Muscle layer of duodenum (tissue), 2 donors: ENCODE measurements at regions not wholly inside any gene's neighbourhood (a gene's known extent, or its start where the extent isn't known, plus 50 kb on each side); places are given as distances from the start of the nearest gene placed in this dataset.
A peak's percentile ranks its signal among the peaks of the same experiment; 100 is the strongest.

Source experiments
- H3K27ac ChIP-seq: one replicate; pipeline ENCODE4 v1.7.0; 2013; ENCODE audit warnings: mild to moderate bottlenecking, low read length
- H3K27me3 ChIP-seq: one replicate; pipeline ENCODE4 v1.7.0; 2013; ENCODE audit warnings: low read depth, mild to moderate bottlenecking, control low read depth, low read length
- H3K36me3 ChIP-seq, 2 donors: one replicate each; pipeline ENCODE4 v1.7.0; 2013; ENCODE audit warnings: low read length in 2 of 2, control low read depth in 1 of 2, mild to moderate bottlenecking in 1 of 2; ENCODE audit not compliant: insufficient read depth in 2 of 2, control insufficient read depth in 1 of 2
- H3K4me1 ChIP-seq, 2 donors: one replicate each; pipeline ENCODE4 v1.7.0; 2013; ENCODE audit warnings: low read length in 2 of 2, mild to moderate bottlenecking in 2 of 2, control low read depth in 1 of 2, moderate library complexity in 1 of 2; ENCODE audit not compliant: insufficient read depth in 2 of 2, control insufficient read depth in 1 of 2
- H3K4me3 ChIP-seq, 2 donors: one replicate each; pipeline ENCODE4 v1.7.0; 2013; ENCODE audit warnings: low read length in 2 of 2, low read depth in 1 of 2, mild to moderate bottlenecking in 1 of 2
- H3K9me3 ChIP-seq, 2 donors: one replicate each; pipeline ENCODE4 v1.7.0; 2013; ENCODE audit warnings: low read length in 2 of 2, control low read depth in 1 of 2, mild to moderate bottlenecking in 1 of 2; ENCODE audit not compliant: control insufficient read depth in 1 of 2
- donor health status: healthy.

DNA sequence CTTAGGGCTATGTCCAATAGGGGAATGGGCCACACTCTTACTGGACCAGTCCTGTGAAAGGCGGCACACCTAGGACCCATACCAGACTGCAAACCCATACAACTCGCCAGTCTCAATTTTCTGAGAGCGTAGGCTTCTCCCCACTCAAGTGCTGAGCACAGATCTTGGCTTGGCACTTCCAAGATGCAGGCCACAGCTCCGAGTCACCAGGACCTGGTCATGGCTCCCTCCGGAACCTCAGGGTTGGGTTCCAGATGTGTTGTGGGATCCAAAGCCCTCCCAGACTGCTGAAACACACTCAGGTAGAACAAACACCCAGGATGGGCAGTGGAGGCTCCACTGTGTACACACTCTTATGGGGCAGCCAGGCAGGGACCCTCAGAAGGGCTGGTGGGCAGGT is 103.3 kb downstream of the TMEM144 start:
- no peaks in the 10 kb centered on the region for H3K9me3 ChIP-seq
- no peaks in the 10 kb centered on the region for H3K36me3 ChIP-seq
- H3K4me3 ChIP-seq, result no peak overlapping the region
- no peak overlapping the region for H3K27ac ChIP-seq
- H3K27me3 ChIP-seq, result no peaks in the 10 kb centered on the region
- H3K4me1 ChIP-seq, result no peaks in the 10 kb centered on the region

DNA sequence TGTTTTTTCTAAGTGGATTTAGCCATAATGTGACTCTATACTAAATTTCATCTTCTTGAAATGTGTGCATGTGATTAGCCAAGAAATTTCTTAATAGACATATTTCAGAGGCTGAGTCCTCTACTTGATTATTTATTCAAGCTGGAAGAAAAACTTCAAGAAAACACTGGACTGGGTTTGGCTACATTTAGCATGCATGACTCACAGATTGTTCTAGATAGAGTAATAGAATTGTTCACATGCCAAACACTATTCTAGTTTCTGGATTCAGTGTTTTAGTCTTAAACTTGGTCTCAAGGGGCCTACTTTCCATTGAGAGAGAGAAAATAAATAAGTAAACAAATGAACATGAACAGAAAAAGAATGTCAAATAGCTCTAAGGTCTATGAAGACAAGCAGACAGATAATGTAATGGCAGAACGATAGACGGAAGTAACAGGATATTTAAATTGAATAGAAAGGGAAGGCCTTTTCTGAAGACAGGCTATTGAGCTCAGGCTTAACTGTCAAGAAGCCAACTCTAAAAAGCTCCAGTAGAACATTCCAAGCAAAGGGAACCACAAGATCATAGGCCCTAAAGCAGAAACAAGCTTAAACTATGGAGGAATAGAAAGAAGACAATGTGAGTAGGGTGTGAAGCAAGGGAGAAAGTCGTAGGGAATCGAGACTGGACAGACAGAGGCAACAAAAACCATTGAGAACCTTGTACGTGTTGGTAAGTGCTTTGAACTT is 104.6 kb downstream of the TMEM144 start:
- H3K36me3 ChIP-seq, result no peaks in the 10 kb centered on the region
- H3K27ac ChIP-seq, result peak overlapping the region; percentile 13
- no peaks in the 10 kb centered on the region for H3K4me1 ChIP-seq
- no peak overlapping the region for H3K4me3 ChIP-seq
- H3K27me3 ChIP-seq, result no peaks in the 10 kb centered on the region
- H3K9me3 ChIP-seq, result peaks cover 0 to 2% of the 10 kb centered on the region in 2 donors

DNA sequence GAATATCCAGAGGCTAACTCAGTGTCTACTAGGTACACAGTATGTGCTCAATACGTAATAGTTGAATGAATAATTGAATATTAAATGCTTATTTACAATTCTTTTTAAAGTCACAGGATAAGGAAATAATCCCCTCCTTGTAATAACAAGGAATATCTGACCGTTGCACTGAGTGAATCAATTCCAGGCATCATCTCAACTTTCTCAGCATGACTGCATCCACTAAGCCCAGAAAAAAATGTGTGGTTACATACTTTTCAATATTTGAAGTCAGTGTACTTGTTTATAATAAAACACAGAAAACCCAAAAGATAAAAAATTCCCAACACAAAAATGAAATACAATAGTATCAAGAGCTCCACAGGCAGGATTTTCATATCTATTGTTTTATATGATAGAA is 105.4 kb downstream of the TMEM144 start:
- Histone ChIP-seq H3K27ac (no peak overlapping the region), H3K4me3 (no peak overlapping the region), H3K27me3 (no peaks in the 10 kb centered on the region), H3K4me1 (no peaks in the 10 kb centered on the region), H3K36me3 (no peaks in the 10 kb centered on the region), H3K9me3 (peaks cover 0 to 4% of the 10 kb centered on the region in 2 donors)

DNA sequence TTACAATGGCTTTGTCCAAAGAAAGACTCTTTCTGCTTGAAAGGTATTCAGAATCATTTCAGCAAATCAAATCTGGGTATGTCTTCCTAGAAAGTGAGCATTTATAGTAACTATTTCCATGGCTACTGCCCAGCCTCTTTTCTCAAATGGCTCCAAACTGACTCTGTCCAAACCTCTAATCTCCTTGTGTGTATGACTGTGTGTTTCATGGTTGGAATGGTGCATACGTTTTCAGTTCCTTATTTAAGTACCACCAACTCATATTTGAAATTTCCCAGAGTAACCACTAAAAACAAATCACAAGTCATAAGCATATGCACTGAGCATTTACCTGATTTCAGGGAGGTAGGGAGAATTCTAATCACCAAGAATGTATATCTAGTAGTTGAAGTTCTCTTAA is 106.0 kb downstream of the TMEM144 start:
- H3K4me1 ChIP-seq, result no peaks in the 10 kb centered on the region

DNA sequence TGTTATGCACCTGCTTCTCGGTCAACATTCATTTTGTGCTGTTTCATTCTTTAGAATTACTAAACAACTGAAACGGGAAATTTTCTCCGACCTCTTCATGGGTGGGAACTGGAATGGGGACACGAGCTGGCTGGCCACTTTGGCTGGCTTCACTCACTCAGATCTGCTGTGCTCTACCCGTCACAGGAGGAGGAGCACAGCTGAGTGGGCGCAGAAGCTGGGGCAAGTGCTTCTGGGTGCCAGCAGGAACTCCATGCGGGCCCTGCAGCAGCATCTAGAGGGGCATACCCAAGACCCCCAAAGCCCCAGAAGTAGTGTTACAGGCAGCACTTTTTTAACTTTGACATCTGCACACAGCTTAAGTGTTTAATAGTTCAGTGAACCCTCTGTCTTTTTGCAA is 109.6 kb downstream of the TMEM144 start:
- no peaks in the 10 kb centered on the region for H3K4me1 ChIP-seq
- no peak overlapping the region for H3K27ac ChIP-seq
- no peak overlapping the region for H3K4me3 ChIP-seq
- H3K9me3 ChIP-seq, result peaks cover 0 to 4% of the 10 kb centered on the region in 2 donors
- H3K27me3 ChIP-seq, result no peaks in the 10 kb centered on the region
- no peaks in the 10 kb centered on the region for H3K36me3 ChIP-seq

More for the DNA sequence above, 106.0 kb downstream of the TMEM144 start:
- Histone ChIP-seq H3K36me3 (no peaks in the 10 kb centered on the region), H3K4me3 (no peak overlapping the region), H3K9me3 (peaks cover 0 to 4% of the 10 kb centered on the region in 2 donors), H3K27me3 (no peaks in the 10 kb centered on the region), H3K27ac (no peak overlapping the region)

DNA sequence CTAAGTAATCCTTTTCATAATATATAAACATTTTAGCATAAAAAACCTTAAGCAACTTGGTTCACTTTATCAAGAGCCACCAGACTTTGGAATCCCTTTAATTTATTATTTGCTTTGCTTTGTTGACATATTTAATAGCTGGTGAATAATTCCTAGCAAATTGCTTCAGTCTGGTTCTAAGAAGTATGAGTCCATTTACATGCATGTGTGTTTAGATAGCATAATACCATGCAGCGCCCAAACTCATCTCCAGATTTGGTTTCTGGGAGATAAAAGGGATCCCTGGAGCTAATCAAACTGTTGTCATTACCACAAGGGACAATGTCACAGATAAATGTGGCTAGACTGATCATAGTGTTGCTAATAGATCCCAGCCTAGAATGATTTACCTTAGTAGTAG is 111.8 kb downstream of the TMEM144 start:
- H3K36me3 ChIP-seq, result no peaks in the 10 kb centered on the region
- no peak overlapping the region for H3K4me3 ChIP-seq
- no peak overlapping the region for H3K27ac ChIP-seq
- no peaks in the 10 kb centered on the region for H3K27me3 ChIP-seq
- peaks cover 0 to 4% of the 10 kb centered on the region in 2 donors for H3K9me3 ChIP-seq
- no peaks in the 10 kb centered on the region for H3K4me1 ChIP-seq

DNA sequence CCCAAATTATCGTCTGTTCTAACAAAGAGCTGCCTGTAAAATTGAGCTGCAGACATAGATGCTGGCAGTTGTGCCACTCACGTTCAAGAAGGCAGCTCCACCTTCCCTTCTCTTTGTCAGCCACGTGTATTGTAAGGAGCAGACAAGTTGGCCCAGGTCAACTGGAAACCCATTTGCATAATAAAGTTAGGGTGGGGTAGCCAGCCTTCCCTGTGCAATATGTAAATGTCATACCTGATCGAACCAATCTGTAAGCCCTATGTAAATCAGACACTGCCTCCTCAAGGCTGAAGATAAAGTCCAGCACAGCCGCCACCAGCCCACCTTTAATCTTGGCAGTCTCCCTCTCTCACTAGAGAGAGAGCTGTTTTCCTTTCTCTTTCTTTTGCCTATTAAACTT is 117.2 kb downstream of the TMEM144 start:
- H3K4me1 ChIP-seq, result no peaks in the 10 kb centered on the region
- H3K9me3 ChIP-seq, result no peaks in the 10 kb centered on the region
- H3K36me3 ChIP-seq, result no peaks in the 10 kb centered on the region
- no peaks in the 10 kb centered on the region for H3K27me3 ChIP-seq
- H3K27ac ChIP-seq, result no peak overlapping the region
- H3K4me3 ChIP-seq, result no peak overlapping the region

DNA sequence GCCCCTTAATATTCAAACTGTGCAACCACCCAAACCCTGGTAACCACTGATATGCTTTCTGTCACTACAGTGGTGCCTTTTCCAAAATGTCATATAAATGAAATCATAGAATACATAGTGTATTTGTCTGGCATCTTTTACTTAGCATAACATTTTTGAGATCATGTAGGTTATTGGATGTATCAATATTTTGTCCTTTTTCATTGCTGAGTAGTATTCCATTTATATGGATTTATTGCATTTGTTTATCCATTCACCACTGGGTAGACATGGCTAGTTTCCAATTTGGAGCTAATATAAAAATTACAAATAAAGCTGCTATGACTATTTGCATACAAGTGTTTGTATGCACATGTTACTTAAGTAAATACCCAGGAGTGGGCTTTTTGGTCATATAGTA is 121.6 kb downstream of the TMEM144 start:
- Histone ChIP-seq H3K4me3 (no peak overlapping the region), H3K9me3 (no peaks in the 10 kb centered on the region), H3K36me3 (no peaks in the 10 kb centered on the region), H3K27me3 (no peaks in the 10 kb centered on the region), H3K4me1 (no peaks in the 10 kb centered on the region), H3K27ac (no peak overlapping the region)

DNA sequence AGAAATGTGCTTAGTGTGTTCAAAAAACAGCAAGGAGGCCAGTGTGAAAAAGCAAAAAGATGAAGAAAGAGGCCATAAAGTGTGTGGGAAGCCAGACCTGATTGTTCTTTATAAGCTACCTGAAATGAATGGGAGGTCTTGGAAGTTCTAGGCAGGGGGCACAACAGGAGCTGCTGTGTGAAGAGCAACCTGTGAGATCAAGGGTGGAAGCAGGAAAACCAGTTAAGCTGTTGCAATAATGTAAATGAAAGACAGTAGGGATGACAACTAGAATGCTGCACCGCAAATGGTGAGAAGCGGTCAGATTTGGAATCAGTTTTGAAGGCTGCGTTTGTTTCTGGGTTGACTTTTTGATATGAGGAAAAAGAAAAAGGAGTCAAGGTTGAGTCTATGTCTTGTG is 123.5 kb downstream of the TMEM144 start:
- H3K4me1 ChIP-seq, result no peaks in the 10 kb centered on the region
- H3K36me3 ChIP-seq, result no peaks in the 10 kb centered on the region
- no peaks in the 10 kb centered on the region for H3K9me3 ChIP-seq
- no peaks in the 10 kb centered on the region for H3K27me3 ChIP-seq
- H3K27ac ChIP-seq, result no peak overlapping the region
- H3K4me3 ChIP-seq, result no peak overlapping the region

DNA sequence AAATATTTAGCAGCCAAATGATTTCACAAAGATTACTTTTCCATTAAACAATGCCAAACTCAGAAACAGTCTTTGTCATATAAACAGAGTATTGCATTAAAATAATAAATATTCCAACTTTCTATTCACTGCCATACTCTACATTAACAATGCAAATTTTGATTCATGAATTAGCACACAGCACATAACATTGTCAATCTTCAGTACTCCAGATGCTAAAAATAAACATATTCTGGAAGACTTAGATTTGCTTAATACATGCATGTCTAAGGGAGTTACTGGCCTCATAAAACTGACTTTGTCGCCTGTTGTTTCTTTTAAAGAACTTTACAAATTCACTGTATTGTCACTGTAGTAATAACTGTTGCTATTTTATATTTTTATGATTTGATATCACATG is 131.6 kb downstream of the TMEM144 start:
- Histone ChIP-seq H3K36me3 (no peaks in the 10 kb centered on the region), H3K27ac (no peak overlapping the region), H3K4me1 (no peaks in the 10 kb centered on the region), H3K9me3 (no peaks in the 10 kb centered on the region), H3K4me3 (no peak overlapping the region), H3K27me3 (no peaks in the 10 kb centered on the region)

DNA sequence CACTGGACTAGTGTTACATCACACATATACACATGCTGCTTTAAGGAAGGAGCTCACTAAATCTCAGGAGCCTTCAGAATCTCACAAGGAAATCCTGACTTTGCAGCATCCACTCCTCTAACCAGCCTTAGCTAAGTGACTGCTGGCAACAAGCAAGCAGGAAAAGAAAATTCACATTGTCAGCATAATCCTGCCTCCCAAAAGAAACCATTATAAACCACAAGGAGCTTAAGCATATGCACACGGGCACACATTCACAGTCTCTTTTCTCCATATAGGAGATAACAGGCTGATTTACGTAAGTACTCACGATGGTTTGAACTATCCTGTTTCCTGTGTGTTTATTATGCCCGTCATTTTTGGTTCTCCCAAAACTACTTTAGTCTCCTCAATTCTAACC is 136.3 kb downstream of the TMEM144 start:
- Histone ChIP-seq H3K4me1 (no peaks in the 10 kb centered on the region), H3K27me3 (no peaks in the 10 kb centered on the region), H3K36me3 (no peaks in the 10 kb centered on the region)

DNA sequence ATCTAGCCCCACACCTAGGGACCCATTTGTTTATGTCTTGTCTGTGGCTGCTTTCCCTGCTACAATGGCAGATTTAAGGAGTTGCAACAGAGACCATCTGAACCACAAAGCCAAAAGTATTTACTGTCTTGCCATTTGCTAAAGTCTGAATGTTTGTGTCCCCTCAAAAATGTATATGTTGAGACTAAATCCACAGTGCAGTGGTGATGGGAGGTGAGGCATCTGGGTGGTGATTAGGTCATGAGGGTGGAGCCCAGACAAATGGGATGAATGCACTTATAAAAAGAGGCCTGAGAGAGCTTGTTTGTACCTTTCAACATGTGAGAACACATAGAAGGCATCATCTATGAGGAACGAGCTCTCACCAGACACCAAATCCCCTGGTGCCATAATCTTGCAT is 137.3 kb downstream of the TMEM144 start:
- no peaks in the 10 kb centered on the region for H3K9me3 ChIP-seq
- no peaks in the 10 kb centered on the region for H3K36me3 ChIP-seq
- H3K27ac ChIP-seq, result no peak overlapping the region
- H3K27me3 ChIP-seq, result no peaks in the 10 kb centered on the region
- no peak overlapping the region for H3K4me3 ChIP-seq
- H3K4me1 ChIP-seq, result no peaks in the 10 kb centered on the region

More for the DNA sequence above, 136.3 kb downstream of the TMEM144 start:
- Histone ChIP-seq H3K4me3 (no peak overlapping the region), H3K27ac (no peak overlapping the region), H3K9me3 (no peaks in the 10 kb centered on the region)
